Parathyroid adenoma (tissue), 2 donors: ENCODE measurements at regions not wholly inside any gene's neighbourhood (a gene's known extent, or its start where the extent isn't known, plus 50 kb on each side); places are given as distances from the start of the nearest gene placed in this dataset.

Experiments used
- H2AFZ ChIP-seq: fragments of 300-600 bp; sonication (generic); one replicate; pipeline ENCODE4 v1.7.0; 2017; ENCODE audit warnings: antibody characterized with exemption, mild to moderate bottlenecking
- H3K27ac ChIP-seq: fragments of 300-600 bp; sonication (generic); one replicate; pipeline ENCODE4 v1.7.0; 2017
- H3K27me3 ChIP-seq: fragments of 300-600 bp; sonication (generic); one replicate; pipeline ENCODE4 v1.7.0; 2017; ENCODE audit warnings: low read length; ENCODE audit not compliant: control insufficient read depth, insufficient read depth
- H3K36me3 ChIP-seq: fragments of 300-600 bp; sonication (generic); one replicate; pipeline ENCODE4 v1.7.0; 2017; ENCODE audit warnings: low read length; ENCODE audit not compliant: control insufficient read depth, insufficient read depth
- H3K4me1 ChIP-seq: fragments of 300-600 bp; sonication (generic); one replicate; pipeline ENCODE4 v1.7.0; 2017; ENCODE audit warnings: control low read depth
- H3K4me2 ChIP-seq: fragments of 300-600 bp; sonication (generic); one replicate; pipeline ENCODE4 v1.7.0; 2017; ENCODE audit warnings: low read length
- H3K4me3 ChIP-seq: fragments of 300-600 bp; sonication (generic); one replicate; pipeline ENCODE4 v1.7.0; 2017; ENCODE audit warnings: low read depth, low read length
- H3K79me2 ChIP-seq: fragments of 300-600 bp; sonication (generic); one replicate; pipeline ENCODE4 v1.7.0; 2017; ENCODE audit warnings: control low read depth
- H3K9ac ChIP-seq: fragments of 300-600 bp; sonication (generic); one replicate; pipeline ENCODE4 v1.7.0; 2017; ENCODE audit warnings: mild to moderate bottlenecking
- H3K9me3 ChIP-seq: fragments of 300-600 bp; sonication (generic); one replicate; pipeline ENCODE4 v1.7.0; 2017; ENCODE audit warnings: low read length; ENCODE audit not compliant: control insufficient read depth
- CTCF ChIP-seq: fragments of 300-600 bp; sonication (generic); IDR thresholded peaks from one replicate; pipeline ENCODE4 v1.7.0; 2017; ENCODE audit warnings: antibody characterized with exemption, mild to moderate bottlenecking
- donor health status: primary hyperparathyroidism.

- H3K4me1 ChIP-seq = no peaks in the 10 kb centered on the region
Observed at GRCh38 chr7:94060752-94061151, 56.6 kb upstream of the BET1 start.

GRCh38 chr7:94061326-94061725 lies 57.2 kb upstream of the BET1 start:
- H3K79me2 ChIP-seq = no peaks in the 10 kb centered on the region
- no peaks in the 10 kb centered on the region for H3K4me1 ChIP-seq
- H3K4me2 ChIP-seq = no peak overlapping the region
- no peak overlapping the region for H3K27ac ChIP-seq
- TF ChIP-seq CTCF = no peak
- no peak overlapping the region for H3K9ac ChIP-seq
- no peaks in the 10 kb centered on the region for H3K9me3 ChIP-seq
- no peak overlapping the region for H2AFZ ChIP-seq
- no peaks in the 10 kb centered on the region for H3K27me3 ChIP-seq
- H3K4me3 ChIP-seq = no peak overlapping the region
- no peaks in the 10 kb centered on the region for H3K36me3 ChIP-seq

More at GRCh38 chr7:94060752-94061151, 56.6 kb upstream of the BET1 start:
- Histone ChIP-seq H3K36me3 (no peaks in the 10 kb centered on the region), H3K4me3 (no peak overlapping the region), H3K4me2 (no peak overlapping the region), H3K27me3 (no peaks in the 10 kb centered on the region), H3K79me2 (no peaks in the 10 kb centered on the region), H3K27ac (no peak overlapping the region), H3K9ac (no peak overlapping the region), H3K9me3 (no peaks in the 10 kb centered on the region), H2AFZ (no peak overlapping the region)
- no peak for TF ChIP-seq CTCF

GRCh38 chr7:94062372-94062771 lies 58.2 kb upstream of the BET1 start:
- Histone ChIP-seq H3K36me3 (no peaks in the 10 kb centered on the region), H2AFZ (no peak overlapping the region), H3K4me2 (no peak overlapping the region), H3K79me2 (no peaks in the 10 kb centered on the region), H3K4me1 (no peaks in the 10 kb centered on the region), H3K27me3 (no peaks in the 10 kb centered on the region), H3K4me3 (no peak overlapping the region), H3K9ac (no peak overlapping the region), H3K27ac (no peak overlapping the region), H3K9me3 (no peaks in the 10 kb centered on the region)
- no peak for TF ChIP-seq CTCF

GRCh38 chr7:94064541-94065191 lies 60.5 kb upstream of the BET1 start:
- H3K9me3 ChIP-seq = no peaks in the 10 kb centered on the region
- H3K4me1 ChIP-seq = no peaks in the 10 kb centered on the region
- H3K27me3 ChIP-seq = no peaks in the 10 kb centered on the region
- H3K4me2 ChIP-seq = no peak overlapping the region
- H3K4me3 ChIP-seq = no peak overlapping the region
- no peak for TF ChIP-seq CTCF
- H3K27ac ChIP-seq = no peak overlapping the region
- H2AFZ ChIP-seq = no peak overlapping the region
- no peaks in the 10 kb centered on the region for H3K79me2 ChIP-seq
- H3K36me3 ChIP-seq = no peaks in the 10 kb centered on the region
- H3K9ac ChIP-seq = no peak overlapping the region

- Histone ChIP-seq H3K4me3 (no peak overlapping the region), H3K4me1 (no peaks in the 10 kb centered on the region)
- no peak for TF ChIP-seq CTCF
Observed at GRCh38 chr7:94067047-94067446, 62.9 kb upstream of the BET1 start.

More at GRCh38 chr7:94067047-94067446, 62.9 kb upstream of the BET1 start:
- Histone ChIP-seq H3K79me2 (no peaks in the 10 kb centered on the region), H3K9ac (no peak overlapping the region), H2AFZ (no peak overlapping the region), H3K9me3 (no peaks in the 10 kb centered on the region), H3K36me3 (no peaks in the 10 kb centered on the region), H3K27ac (no peak overlapping the region), H3K27me3 (no peaks in the 10 kb centered on the region), H3K4me2 (no peak overlapping the region)
